HG03354 (cell line): ENCODE measurements at regions not wholly inside any gene's neighbourhood (a gene's known extent, or its start where the extent isn't known, plus 50 kb on each side); places are given as distances from the start of the nearest gene placed in this dataset.

ENCODE experiments used
- ATAC-seq: cut with Tn5 transposase; IDR thresholded peaks from one replicate; pipeline ENCODE4 v1.9.1; 2021; ENCODE audit warnings: mild to moderate bottlenecking; ENCODE audit not compliant: unreplicated experiment, poor library complexity, severe bottlenecking

DNA sequence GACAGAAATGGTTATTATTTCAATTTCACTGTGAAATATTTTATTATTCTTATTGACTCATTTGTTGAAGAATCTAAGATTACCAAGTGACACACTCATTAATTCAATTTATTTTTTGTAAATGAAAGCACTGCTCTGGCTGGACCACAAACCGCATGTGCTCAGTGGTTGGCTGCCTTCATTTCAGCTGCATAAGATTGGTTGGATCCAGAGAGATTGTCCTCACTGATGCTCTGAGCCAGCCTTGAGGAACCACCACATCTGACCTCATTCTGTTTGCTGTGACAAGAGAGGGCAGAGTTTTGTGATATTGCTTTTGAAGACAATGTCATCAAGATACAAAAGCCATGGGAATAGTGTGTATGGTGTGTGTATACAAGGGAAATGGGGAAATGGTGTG, 192.1 kb downstream of the CYRIA start:
- no peak for ATAC-seq

DNA sequence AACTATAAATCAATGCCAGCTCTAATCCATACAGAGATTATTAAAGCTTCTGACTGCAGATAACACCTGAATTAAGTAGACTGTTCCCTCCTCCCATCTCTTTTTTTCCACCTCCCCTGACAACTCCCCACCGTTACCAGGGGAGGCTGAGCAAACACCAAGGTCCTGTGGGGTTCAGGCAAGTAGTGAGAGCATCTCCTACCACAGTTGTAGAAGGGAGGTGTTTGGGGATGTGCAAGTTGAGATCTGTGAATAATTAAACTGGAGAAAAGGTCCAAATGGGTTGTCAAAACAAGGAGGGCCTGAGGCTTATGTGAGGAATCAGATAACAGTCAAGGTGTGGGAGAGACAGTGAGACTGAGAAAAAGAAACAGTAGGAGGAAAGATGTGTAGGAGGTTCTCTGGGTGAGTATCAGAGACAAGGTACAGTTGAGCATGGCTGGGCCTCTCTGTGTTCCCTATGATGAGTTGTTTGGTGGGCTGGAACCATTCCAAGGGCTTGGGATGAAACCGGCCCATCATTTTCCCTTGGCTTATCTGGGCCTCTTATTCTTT, 194.6 kb downstream of the CYRIA start:
- ATAC-seq, result no peak

DNA sequence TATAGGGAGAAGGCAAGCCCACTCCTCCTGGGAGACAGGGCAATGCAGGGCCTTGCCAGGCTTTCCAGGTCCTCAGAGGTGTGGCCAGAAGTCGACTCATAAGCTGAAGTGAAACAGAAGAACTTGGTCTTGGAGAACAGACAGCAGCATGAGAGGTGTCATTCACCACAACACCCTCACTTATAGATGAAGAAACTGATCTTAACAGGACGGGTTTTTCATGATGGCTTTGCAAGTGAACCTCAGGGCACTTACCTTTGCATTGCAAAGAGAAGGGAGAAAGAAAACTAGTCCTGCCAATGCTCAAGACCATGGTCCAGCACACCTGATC, 198.8 kb downstream of the CYRIA start:
- ATAC-seq, result no peak

DNA sequence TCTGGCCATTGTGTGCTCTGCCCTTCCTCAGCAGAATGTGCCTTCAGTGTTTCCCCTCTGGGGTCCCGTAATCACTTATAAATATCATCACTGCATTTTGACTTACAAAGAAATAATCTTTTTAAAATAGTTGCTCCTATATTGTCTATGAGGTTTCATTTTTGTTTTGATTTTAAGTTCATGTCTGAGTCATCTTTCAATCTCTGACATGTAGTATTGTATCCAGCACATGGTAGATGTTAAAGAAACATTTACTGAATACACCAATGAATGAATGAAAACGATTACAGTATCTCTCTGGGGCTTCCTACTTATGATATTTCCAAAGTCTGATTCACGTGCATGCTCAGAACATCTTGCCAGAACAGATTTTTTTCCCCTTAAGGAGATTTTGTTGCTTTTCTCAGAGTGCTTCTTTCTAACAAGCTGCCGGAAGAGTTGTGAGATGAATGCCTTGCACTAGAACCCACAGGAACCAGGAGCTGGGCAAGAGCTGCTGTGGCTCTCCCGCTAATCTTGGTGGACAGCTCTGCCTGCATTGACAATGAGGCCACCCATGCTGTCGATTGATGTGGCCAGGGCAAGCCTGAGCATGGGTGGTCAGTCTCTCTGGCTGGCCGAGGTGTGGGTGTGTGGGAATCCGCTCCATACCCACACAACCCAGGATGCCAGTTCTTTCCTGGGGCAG, 199.4 kb downstream of the CYRIA start:
- no peak for ATAC-seq

DNA sequence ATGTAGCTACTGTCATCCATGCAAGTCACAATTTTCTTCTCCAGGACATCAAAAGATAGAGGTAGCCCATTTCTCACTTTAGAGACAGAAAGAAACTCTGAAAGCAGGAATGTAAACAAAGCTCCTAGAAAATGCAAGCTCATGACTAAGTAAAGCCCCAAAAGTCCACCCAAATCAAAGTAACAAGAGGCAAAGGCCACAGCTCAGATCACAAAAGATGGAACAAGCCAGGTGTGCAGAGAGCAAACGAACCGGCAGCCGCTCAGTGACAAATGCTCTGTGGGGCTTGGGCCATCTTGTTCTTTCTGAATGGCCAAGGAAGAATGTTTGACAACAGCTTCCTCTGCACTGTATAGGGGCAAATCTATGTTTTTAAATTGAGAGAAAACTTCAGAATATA, 201.0 kb downstream of the CYRIA start:
- no peak for ATAC-seq

DNA sequence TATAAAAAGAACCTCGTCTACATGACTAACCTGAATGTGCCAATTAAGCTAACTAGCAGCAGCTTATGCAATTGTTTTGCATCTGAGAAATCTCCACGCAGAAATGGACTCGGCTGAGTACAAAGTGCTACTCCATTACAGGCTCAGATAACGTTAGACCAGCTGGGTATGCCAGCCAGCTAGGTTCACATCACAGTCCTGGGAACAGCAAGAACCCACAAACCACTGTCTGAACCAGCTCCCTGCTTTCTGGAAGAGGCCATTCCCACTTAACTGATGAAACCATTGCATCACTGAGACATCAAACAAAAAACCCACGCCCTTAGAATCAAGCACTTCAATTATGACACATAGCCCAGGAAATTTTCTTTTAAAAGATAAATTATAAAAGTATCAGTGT, 202.7 kb downstream of the CYRIA start:
- ATAC-seq, result no peak

DNA sequence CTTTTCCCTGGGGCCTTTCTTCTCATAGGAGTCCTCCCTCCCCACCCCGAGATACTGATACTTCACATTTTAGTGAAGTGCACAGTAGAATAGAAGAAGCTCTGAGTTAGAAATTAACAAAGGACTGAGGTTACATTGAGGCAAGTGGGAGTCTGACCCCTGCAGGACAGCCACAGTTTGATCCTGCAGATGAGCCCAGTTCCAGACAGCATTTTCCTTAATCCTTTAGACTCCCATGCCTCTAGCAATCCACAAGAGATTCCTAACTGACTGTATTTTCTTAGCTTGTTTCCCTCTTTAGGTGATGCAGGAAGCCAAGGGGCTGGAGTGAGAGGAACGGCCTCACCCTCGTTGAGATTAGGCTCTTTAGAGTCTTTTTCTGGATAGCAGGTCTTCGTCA, 204.0 kb downstream of the CYRIA start:
- ATAC-seq, result no peak

DNA sequence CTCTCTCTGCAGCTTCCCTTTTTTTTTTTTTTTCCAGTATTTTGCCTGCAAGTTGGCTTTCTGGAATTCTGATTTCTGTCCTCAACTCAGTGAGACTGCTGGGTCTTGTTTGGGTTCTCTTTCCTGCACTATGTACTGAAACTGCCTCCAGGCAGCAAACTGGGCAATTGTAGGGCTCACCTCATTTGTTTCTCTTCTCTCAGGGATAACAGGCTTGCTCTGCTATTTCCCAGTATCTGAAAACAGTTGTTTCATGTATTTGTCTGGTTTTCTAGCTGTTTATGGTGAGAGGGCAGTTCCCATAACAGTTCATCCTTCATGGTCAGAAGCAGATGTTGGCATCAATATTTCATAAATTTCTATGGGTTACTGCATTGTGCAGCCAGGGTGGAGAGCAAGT, 206.0 kb downstream of the CYRIA start:
- no peak for ATAC-seq

DNA sequence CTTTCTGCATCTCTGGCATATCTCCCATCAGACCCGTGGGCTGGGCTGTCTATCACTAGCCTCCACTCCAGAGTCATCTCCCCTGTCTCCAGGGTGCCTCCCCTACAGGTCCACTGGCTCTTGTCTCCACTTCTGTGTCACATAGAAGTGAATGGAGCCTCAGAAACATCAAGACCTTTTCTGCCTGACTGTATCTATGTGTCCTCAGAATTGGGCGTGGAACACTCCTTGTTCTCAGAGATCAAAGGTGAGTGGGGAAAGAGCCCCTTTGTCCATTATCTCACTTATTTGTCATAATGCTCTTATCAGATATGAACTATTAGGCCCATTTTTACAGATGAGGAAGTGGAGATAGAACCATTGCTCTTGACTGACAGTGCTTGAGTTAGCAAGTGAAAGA, 211.0 kb downstream of the CYRIA start:
- no peak for ATAC-seq

DNA sequence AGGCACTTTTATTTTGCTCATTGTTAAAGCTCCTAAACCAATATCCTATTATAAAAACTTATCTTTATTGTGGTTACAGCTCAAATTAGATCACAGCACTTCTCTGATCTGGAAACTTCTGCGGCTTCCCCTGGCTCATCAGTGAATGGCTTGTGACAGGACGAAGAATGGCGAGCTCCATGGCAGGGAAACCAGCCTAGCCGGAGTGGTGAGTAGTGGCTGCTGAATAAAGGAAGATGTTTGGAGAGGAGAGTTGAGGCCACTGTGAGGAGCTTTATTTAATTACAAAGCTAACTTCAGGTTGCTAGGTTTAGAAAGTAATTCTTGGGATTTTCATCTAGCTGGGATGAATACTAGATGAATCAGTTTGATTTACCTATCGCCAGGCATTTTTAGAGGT, 213.5 kb downstream of the CYRIA start:
- ATAC-seq, result no peak

DNA sequence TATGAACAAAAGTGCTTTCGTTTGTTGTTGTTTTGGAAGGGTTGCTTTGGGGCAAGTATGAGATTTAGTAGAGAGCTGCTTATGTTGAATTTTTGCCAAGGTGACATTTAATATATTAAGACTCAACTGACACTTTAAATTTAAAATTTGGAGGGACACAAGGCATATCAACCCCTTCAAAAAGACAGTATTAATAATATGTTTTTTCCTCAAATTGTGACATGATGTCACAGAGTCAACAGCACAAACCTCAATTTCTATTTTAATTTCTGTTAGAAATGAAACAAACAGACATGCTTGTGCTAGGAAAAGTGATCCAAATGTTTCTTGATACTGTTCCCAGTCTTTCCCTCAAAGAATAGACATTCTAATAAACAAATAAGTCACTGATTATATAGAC, 218.9 kb downstream of the CYRIA start:
- no peak for ATAC-seq

DNA sequence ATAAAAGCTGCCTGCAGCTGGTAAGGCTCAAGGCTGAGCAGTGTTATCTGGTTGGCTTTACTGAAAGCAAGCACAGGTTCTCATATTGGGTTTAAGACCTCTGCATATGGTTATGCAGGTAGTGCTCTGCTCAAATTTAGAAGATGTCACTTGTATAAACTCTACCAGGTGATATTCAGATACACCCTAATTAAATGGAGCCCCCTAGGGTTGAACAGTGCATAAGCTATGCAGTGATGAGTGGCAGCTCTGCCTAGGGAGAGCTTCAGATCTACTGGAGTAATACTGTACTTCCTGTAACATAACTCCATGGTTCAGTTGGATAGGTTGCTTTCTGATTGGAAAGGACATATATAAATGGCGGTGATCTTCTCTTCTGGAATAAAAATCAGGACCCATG, 222.7 kb downstream of the CYRIA start:
- no peak for ATAC-seq

DNA sequence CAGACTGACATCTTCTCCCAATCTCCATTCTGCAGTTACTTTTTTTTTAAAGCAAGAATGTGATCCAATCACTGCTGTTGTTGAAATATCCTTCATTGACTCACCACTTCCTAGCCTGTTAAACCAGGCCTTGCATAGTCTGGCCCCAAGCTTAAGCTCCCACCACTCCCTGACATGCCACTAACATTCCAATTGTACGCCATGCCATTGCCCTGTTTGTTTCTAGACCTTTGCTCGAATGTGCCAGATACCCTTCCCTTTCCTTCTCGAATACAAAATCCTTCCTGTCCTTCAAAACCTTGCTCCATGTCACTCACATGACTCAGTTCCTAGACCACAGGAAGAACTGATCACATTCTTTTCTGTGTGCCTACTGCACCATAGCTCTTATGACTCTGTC, 224.2 kb downstream of the CYRIA start:
- ATAC-seq, result no peak

DNA sequence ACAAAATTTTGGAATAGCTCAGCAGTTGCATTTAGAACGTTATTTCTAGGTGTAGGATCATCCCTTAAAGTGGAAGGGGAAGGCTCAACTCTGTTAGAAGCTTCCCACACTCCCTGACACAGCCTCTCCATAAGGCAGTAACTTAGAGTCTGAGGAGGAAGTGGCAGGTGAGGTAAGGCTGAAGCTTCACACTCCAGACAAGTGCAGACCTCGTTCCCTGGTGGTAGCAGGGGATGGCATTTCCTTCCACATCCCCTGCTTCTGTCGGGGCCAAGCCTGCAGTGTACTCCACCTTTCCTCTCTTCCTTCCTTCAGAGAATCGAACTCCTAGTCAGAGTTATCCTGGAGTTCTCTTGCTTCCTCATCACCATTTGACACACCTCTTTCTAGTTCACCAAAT, 224.7 kb downstream of the CYRIA start:
- no peak for ATAC-seq

DNA sequence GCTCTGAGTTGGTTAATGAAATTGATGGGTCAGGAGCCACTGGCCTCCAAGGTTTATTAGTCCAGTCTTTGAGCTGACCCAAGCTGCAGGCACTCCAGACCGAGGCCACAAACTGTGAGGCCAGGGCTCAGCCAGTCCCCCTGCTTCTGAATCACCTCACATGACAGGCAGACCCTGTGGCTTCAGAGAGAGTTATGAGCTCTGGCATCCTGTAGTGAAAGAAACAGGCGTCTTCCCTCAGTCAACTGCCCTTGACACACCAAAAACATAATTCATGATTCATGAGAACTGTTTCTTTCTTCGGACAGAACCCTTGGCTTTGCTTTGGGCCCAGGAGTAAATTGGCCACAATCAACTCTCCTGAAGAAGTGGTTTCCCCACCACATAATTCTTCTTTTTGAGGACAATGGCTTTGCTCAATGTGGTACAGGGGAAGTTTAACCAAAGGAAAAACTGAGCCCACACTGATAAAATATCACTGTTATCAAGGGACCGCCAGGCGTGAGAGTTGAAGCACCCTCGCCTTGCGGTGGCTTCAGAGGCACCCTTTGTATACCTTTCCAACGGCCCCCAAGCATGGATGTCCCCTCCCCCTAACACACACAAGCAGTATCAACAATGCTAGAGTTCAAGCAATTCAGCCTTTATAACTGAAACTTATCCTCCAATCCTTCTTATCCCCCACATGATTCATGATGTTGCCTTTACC, 226.9 kb downstream of the CYRIA start:
- ATAC-seq, result no peak

DNA sequence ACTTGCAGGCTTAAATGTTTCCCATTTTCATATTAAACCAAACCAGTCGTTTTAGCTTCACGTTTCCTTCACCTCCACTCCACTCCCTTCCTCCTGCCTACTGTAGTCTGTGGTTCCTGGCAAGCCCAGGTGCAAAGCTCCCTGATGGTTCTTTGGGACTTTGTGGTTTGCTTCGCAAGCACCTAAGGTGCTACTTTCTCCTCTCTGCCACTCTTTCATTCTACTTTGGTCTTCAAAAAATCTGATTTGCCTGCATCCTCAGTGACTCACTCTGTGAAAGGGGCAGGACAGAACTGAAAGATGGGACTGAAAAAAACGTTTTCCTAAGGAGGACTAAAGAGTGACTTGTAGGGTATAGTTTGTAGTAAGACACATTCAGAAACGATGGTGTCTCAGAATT, 228.4 kb downstream of the CYRIA start:
- ATAC-seq, result no peak

DNA sequence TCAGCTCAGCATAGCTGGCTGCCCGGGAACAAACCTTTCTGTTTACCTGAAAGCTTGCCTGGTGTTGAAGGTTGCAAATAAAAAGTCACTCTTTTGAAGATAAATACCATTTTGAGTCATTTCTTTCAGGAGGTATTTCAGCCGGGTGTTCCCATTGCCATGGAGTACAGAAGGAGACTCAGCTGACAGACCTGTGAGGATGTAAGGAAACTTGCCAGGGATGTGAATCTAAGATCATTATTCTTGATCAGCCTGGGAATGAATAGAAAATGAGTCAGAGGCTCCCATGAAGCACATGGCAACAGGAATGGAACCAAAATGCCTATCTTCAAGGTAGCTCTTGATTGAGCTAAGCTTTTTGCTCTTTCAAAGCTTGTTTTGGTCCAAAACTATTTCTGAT, 231.2 kb downstream of the CYRIA start:
- no peak for ATAC-seq

DNA sequence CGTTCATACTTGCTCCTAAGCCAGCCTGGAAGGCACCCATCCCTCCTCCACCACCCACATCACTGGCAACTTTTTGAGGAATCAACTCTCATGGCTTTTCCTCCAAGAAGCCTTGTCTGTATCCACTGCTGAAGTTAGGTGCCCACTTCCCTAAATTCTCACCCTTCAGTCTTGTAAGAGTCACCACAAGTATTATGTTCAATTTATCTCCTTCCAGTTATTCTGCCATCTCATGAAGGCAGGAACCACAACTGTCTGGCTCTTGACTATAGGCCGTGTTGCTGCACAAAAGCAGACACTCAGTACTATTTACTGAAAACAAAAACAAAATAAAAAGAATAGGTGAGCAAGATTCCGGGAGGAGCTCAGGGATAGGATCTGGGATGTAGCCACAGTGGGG, 234.8 kb downstream of the CYRIA start:
- ATAC-seq, result no peak

DNA sequence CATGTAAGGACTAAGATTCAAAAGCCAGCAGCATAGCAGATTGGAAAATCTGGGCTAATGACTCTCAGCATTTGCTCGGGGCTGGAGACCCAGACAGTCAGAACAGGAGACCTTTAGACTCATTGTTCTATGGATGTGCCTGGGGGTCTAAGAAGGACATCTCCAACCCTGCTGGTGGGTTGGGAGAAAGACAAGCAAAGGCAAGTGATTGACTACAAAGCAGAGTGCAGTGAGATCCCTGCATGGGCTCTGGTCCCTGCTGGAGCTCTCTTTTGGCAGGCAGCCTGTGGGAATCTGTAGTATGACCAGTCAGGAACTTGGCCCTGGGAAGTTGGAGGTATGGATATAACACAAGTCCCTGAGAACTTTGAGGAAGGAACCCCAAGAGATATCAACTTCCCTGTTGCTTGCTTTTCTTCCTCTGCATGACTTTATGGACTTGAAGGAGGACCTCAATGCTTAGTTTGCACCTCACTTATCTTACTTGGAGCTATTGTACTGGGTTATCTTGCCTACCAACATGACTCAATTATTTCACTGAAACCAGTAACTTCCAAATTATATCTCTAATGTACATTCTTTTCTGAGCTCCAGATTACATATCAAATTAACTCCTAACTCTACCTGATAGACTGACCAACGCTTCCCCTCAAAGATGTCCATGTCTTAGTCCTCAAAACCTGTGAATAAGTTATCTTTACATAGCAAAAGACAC, 236.0 kb downstream of the CYRIA start:
- no peak for ATAC-seq

DNA sequence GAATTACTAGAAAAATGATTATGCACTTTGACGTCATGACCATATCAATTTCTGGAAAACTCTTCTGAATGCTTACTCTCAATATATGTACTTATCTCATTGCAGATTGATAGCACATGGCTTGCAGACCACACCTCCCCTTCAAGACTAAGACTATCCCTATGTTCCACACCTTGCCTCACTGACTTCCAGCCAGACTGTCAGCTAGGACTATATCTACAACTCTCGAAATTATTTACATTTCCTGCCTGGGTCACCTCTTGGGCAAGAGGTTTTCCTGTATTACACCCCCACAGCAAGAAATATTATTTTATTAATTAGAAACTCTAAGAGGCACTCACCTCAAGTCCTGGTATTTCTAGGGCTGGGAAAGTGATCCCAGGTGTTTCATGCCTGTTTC, 236.6 kb downstream of the CYRIA start:
- no peak for ATAC-seq
